K562 (cell line): ENCODE measurements at regions not wholly inside any gene's neighbourhood (a gene's known extent, or its start where the extent isn't known, plus 50 kb on each side); places are given as distances from the start of the nearest gene placed in this dataset.
"Not testable (repeated sequence)": the region's sequence is repeated elsewhere in the genome, so short reads cannot be mapped to it uniquely, and the experiment has no call there.

Experiments used
- ATAC-seq: fragments of 200-7000 bp; cut with Tn5 transposase; 3 replicates; pipeline ENCODE4 v1.9.1; 2020; ENCODE audit warnings: moderate library complexity
- BruUV-seq: library from RNA; stranded (reverse); fragments of 400-500 nt; replicated peaks from 2 replicates; lab custom pipeline; 2021; lab: Mats Ljungman, UMichigan
- CTCF ChIA-PET: fragments of 300-600 bp; formaldehyde crosslinking; extraction: SDS; loops from one replicate; lab custom pipeline; 2021; ENCODE audit warnings: low intra/inter-chr PET ratio; lab: Yijun Ruan, JAX
- POLR2A ChIA-PET: fragments of 300-600, 350-650 bp; sonication (Branson Sonifier 250); formaldehyde crosslinking; extraction: SDS; loops from one replicate; lab custom pipeline; 2021; ENCODE audit warnings: antibody characterized with exemption, inconsistent platforms; lab: Yijun Ruan, JAX
- DNase-seq, 4 experiments: peaks; one replicate each; pipeline versions ENCODE4 v3.0.0 to v3.0.0-alpha.2; 2011 to 2018; ENCODE audit warnings: low spot score in 3 of 4, mixed read lengths in 3 of 4; ENCODE audit errors: extremely low read depth in 1 of 4
- FAIRE-seq: peaks from 2 replicates; lab custom pipeline; 2011; peaks lifted over from hg19 to GRCh38; lab: Jason Lieb, UNC
- H2AFZ ChIP-seq: 2 replicates; pipeline ENCODE4 v1.6.0; 2011; ENCODE audit warnings: low read depth, low read length, control low read depth, inconsistent platforms
- H3K27ac ChIP-seq: fragments of 200-600 bp; 3 replicates; pipeline ENCODE4 v1.8.0; 2011; ENCODE audit warnings: low read depth, mild to moderate bottlenecking, control low read depth, inconsistent platforms, low read length, moderate library complexity, mixed read lengths; ENCODE audit errors: extremely low read depth
- H3K27me3 ChIP-seq, 2 experiments: fragments of 300-600 bp in 1 of 2; 2 replicates in 1 of 2; 3 replicates in 1 of 2; pipeline versions ENCODE4 v1.6.0 to v1.8.0; 2011; ENCODE audit warnings: inconsistent platforms in 2 of 2, low read length in 2 of 2, mild to moderate bottlenecking in 1 of 2, mixed read lengths in 1 of 2, moderate library complexity in 1 of 2; ENCODE audit not compliant: control insufficient read depth in 2 of 2, insufficient read depth in 2 of 2
- H3K36me3 ChIP-seq: fragments of 300-600 bp; 3 replicates; pipeline ENCODE4 v1.8.0; 2011; ENCODE audit warnings: mild to moderate bottlenecking, low read length, inconsistent platforms; ENCODE audit not compliant: control insufficient read depth, insufficient read depth
- H3K4me1 ChIP-seq, 2 experiments: fragments of 200-600 bp in 1 of 2; replicated peaks in 1 of 2; 2 replicates in 1 of 2; 3 replicates in 1 of 2; pipeline versions ENCODE4 v1.5.1 to v1.8.0; 2011; ENCODE audit warnings: inconsistent platforms in 2 of 2, low read length in 2 of 2, mild to moderate bottlenecking in 1 of 2, mixed read lengths in 1 of 2, moderate library complexity in 1 of 2; ENCODE audit not compliant: control insufficient read depth in 2 of 2, insufficient read depth in 2 of 2
- H3K4me2 ChIP-seq: 2 replicates; pipeline ENCODE4 v1.6.1; 2011; ENCODE audit warnings: low read length, control low read depth, inconsistent platforms, mixed read lengths; ENCODE audit not compliant: insufficient read depth
- H3K4me3 ChIP-seq: fragments of 200-600 bp; sonication (generic), shearing (Covaris generic); 2 replicates; pipeline ENCODE4 v1.5.1; 2016; ENCODE audit warnings: control low read depth, inconsistent platforms
- H3K79me2 ChIP-seq: fragments of 200-600 bp; 3 replicates; pipeline ENCODE4 v1.8.0; 2011; ENCODE audit warnings: low read length, inconsistent platforms; ENCODE audit not compliant: control insufficient read depth, insufficient read depth
- H3K9ac ChIP-seq, 2 experiments: 2 replicates each; pipeline versions ENCODE4 v1.6.0 to v1.6.1; 2011; ENCODE audit warnings: low read depth in 2 of 2, low read length in 2 of 2, control low read depth in 1 of 2, inconsistent platforms in 1 of 2, mild to moderate bottlenecking in 1 of 2, mixed read lengths in 1 of 2; ENCODE audit not compliant: insufficient read depth in 1 of 2
- H3K9me1 ChIP-seq: one replicate; pipeline ENCODE4 v1.6.0; 2011; ENCODE audit warnings: inconsistent platforms, mild to moderate bottlenecking, low read length, moderate library complexity; ENCODE audit not compliant: control insufficient read depth, insufficient read depth
- H3K9me3 ChIP-seq: replicated peaks from 2 replicates; pipeline ENCODE4 v1.5.1; 2011; ENCODE audit warnings: low read depth, low read length, inconsistent platforms; ENCODE audit not compliant: control insufficient read depth, insufficient read depth
- H4K20me1 ChIP-seq: replicated peaks from 2 replicates; pipeline ENCODE4 v1.6.1; 2011; ENCODE audit warnings: low read length, inconsistent platforms, mixed read lengths; ENCODE audit not compliant: control insufficient read depth, insufficient read depth
- WGBS: fragments of 100-300 bp; shearing (Covaris generic); methylation state at CpG from one replicate; pipeline ENCODE4 v1.1.6; 2016; ENCODE audit warnings: low coverage, mixed read lengths; ENCODE audit not compliant: insufficient coverage; ENCODE audit errors: missing lambda C conversion rate; 5-methylcytosine and 5-hydroxymethylcytosine counted together
- in situ Hi-C: fragments of 300-500 bp; cut with MboI; formaldehyde crosslinking; loops from 4 replicates; pipeline ENCODE4 v1.15.0; 2018; ENCODE audit warnings: inconsistent platforms, mixed read lengths
- intact Hi-C: fragments of 100-400 bp; cut with micrococcal nuclease; formaldehyde crosslinking; loops from 2 replicates; pipeline ENCODE4 v1.14.2; 2022

DNA sequence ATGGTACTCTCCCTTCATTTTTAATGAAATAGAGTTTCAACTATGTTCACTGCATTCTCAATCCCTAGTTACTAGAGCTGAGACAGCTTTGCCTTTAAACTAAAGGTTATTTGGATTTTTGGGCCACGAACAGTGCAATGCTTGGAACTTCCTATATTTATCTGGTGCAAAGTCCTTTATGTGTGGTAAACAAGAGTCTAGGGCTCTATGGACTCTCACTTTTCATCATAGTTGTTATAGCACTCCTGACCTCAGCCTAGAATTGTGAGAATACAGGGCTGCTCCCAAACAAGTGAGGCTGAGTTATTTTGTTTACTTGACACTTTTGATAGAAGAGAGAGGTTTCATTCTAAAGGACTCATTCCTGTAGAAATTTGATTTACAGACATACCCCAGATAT lies 144.9 kb upstream of the POMZP3 start:
- FAIRE-seq, BruUV-seq, H3K9me3 ChIP-seq, H3K9me1 ChIP-seq, H3K27me3 ChIP-seq, H3K4me3 ChIP-seq, DNase-seq, H3K4me2 ChIP-seq, H3K27ac ChIP-seq, intact Hi-C loops, H4K20me1 ChIP-seq, CTCF ChIA-PET, in situ Hi-C loops, POLR2A ChIA-PET, H3K9ac ChIP-seq, H3K4me1 ChIP-seq, ATAC-seq, H3K36me3 ChIP-seq, H2AFZ ChIP-seq, H3K79me2 ChIP-seq: not testable (repeated sequence)
- WGBS = 0% methylated on average over 1 of the region's 1 CpG

DNA sequence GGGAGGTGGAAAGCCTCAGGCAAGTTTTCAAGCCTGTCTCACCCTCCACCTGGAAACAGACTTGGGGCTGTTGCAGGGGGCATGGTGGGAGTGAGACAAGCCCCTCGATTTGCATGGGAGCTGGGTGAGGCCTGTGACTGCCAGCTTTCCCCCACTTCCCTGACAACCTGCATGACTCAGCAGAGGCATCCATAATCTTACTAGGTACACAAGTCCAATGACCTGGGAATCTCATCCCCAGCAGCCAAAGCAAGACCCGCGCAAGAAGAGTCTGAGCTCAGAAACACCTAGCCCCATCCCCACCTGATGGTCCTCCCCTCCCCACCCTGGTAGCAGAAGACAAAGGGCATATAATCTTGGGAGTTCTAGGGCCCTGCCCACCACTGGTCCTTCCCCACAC lies 136.9 kb upstream of the POMZP3 start:
- H3K9me3 ChIP-seq, intact Hi-C loops, H3K27me3 ChIP-seq, H3K4me1 ChIP-seq, H4K20me1 ChIP-seq, POLR2A ChIA-PET, BruUV-seq, H3K4me3 ChIP-seq, H3K36me3 ChIP-seq, FAIRE-seq, in situ Hi-C loops, H2AFZ ChIP-seq, H3K4me2 ChIP-seq, ATAC-seq, H3K9me1 ChIP-seq, CTCF ChIA-PET, H3K27ac ChIP-seq, H3K79me2 ChIP-seq, DNase-seq, H3K9ac ChIP-seq: not testable (repeated sequence)
- WGBS = 14% methylated on average over 3 of the region's 3 CpGs
